PC-9 (cell line): ENCODE measurements at regions not wholly inside any gene's neighbourhood (a gene's known extent, or its start where the extent isn't known, plus 50 kb on each side); places are given as distances from the start of the nearest gene placed in this dataset.

Source experiments
- CTCF ChIP-seq: fragments of 200-600 bp; sonication (generic); conservative IDR thresholded peaks from 2 replicates; pipeline ENCODE4 v1.6.1; 2017; ENCODE audit warnings: mixed run types, antibody characterized with exemption, mild to moderate bottlenecking, moderate library complexity
- EZH2 ChIP-seq: fragments of 200-600 bp; sonication (generic); IDR thresholded peaks from 2 replicates; pipeline ENCODE4 v1.8.0; 2017; ENCODE audit warnings: antibody characterized with exemption, low read depth

GRCh38 chr6:128806261-128806660, 76.7 kb upstream of the LAMA2 start:
- TF ChIP-seq CTCF (no peak), EZH2 (no peak)
